GM23248 (cell line): ENCODE measurements at regions not wholly inside any gene's neighbourhood (a gene's known extent, or its start where the extent isn't known, plus 50 kb on each side); places are given as distances from the start of the nearest gene placed in this dataset.

Source experiments
- DNase-seq: peaks from one replicate; pipeline ENCODE4 v3.0.0-alpha.2; 2015
- H2AFZ ChIP-seq: fragments of 200-600 bp; sonication (generic); 2 replicates; pipeline ENCODE4 v1.6.1; 2016; ENCODE audit warnings: antibody characterized with exemption
- H3F3A ChIP-seq: fragments of 200-600 bp; sonication (generic); 2 replicates; pipeline ENCODE4 v1.6.1; 2016; ENCODE audit warnings: mild to moderate bottlenecking, antibody characterized with exemption, mixed run types; ENCODE audit not compliant: insufficient read depth
- H3K27ac ChIP-seq: fragments of 200-600 bp; sonication (generic); 2 replicates; pipeline ENCODE4 v1.5.1; 2016; ENCODE audit warnings: mild to moderate bottlenecking
- H3K27me3 ChIP-seq: fragments of 200-600 bp; sonication (generic); replicated peaks from 2 replicates; pipeline ENCODE4 v1.6.1; 2016; ENCODE audit warnings: mild to moderate bottlenecking; ENCODE audit not compliant: insufficient read depth
- H3K36me3 ChIP-seq: fragments of 200-600 bp; sonication (generic); 2 replicates; pipeline ENCODE4 v1.6.1; 2016; ENCODE audit warnings: low read depth, mild to moderate bottlenecking
- H3K4me1 ChIP-seq: fragments of 200-600 bp; sonication (generic); 2 replicates; pipeline ENCODE4 v1.6.1; 2016; ENCODE audit warnings: mild to moderate bottlenecking; ENCODE audit not compliant: insufficient read depth
- H3K4me2 ChIP-seq: fragments of 200-600 bp; sonication (generic); one replicate; pipeline ENCODE4 v1.6.1; 2016; ENCODE audit warnings: mild to moderate bottlenecking; ENCODE audit not compliant: unreplicated experiment
- H3K4me3 ChIP-seq: fragments of 200-600 bp; sonication (generic); 2 replicates; pipeline ENCODE4 v1.5.1; 2016; ENCODE audit warnings: mild to moderate bottlenecking
- H3K79me2 ChIP-seq: fragments of 200-600 bp; sonication (generic); 2 replicates; pipeline ENCODE4 v1.6.1; 2016; ENCODE audit warnings: mild to moderate bottlenecking; ENCODE audit not compliant: insufficient read depth
- H3K9ac ChIP-seq: fragments of 200-600 bp; sonication (generic); 2 replicates; pipeline ENCODE4 v1.6.1; 2016; ENCODE audit warnings: mild to moderate bottlenecking
- H3K9me2 ChIP-seq: fragments of 200-600 bp; sonication (generic); 2 replicates; pipeline ENCODE4 v1.6.1; 2016; ENCODE audit warnings: mixed run types, mild to moderate bottlenecking, moderate library complexity; ENCODE audit not compliant: insufficient read depth
- H3K9me3 ChIP-seq: fragments of 200-600 bp; sonication (generic); one replicate; pipeline ENCODE4 v1.6.1; 2017; ENCODE audit warnings: low read depth
- H4K20me1 ChIP-seq: fragments of 200-600 bp; sonication (generic); 2 replicates; pipeline ENCODE4 v1.6.0; 2016; ENCODE audit not compliant: insufficient read depth
- EZH2 ChIP-seq: fragments of 200-600 bp; sonication (generic); IDR thresholded peaks from 2 replicates; pipeline ENCODE4 v1.6.1; 2018; ENCODE audit warnings: antibody characterized with exemption, mild to moderate bottlenecking; ENCODE audit not compliant: insufficient read depth, poor library complexity, severe bottlenecking
- EZH2phosphoT487 ChIP-seq: fragments of 200-600 bp; sonication (generic); IDR thresholded peaks from 2 replicates; pipeline ENCODE4 v1.6.1; 2018; ENCODE audit warnings: antibody characterized with exemption, moderate library complexity, mild to moderate bottlenecking, low read depth; ENCODE audit not compliant: insufficient read depth
- WGBS, 2 experiments: methylation state at CpG; one replicate each; pipeline ENCODE4 v1.1.6; 2015 to 2017; ENCODE audit warnings: low lambda C conversion rate in 2 of 2, low coverage in 1 of 2; ENCODE audit errors: missing lambda C conversion rate in 2 of 2; 5-methylcytosine and 5-hydroxymethylcytosine counted together
- in situ Hi-C: fragments of 300-500 bp; cut with MboI; formaldehyde crosslinking; loops from 2 replicates; pipeline ENCODE4 v1.15.0; 2020

DNA sequence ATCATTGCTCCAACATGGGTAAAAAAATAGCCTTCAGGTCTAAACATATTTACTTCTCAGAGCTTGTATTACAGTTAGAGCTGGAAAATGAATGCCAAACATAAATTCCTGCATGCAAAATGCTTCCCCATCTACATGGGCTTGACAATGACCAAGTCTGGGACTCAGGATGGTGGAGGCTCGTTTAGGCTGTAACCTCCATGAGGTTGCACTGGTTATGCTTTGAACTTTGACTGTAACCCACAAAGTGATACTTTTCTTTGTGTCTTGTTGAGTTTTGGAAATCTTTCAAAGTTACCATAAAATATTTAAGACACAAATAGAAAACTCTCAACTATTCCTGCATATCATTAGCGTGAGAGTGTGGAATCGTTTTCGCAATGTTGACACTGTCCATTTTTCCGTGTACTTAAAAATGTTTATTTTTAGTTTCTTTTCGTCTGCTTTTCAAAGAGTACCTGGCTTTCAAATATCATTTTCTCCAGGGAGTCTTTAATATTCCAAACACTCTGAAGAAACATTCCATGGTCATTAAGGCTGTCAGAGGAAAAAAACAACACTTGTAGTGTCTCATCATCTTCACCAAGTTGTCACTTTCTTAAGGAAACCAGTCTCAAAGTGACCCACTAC lies 487.8 kb downstream of the ENC1 start:
- no peak overlapping the region for H3K4me3 ChIP-seq
- TF ChIP-seq EZH2phosphoT487 (no peak), EZH2 (no peak)
- in situ Hi-C loops = no loop called here

DNA sequence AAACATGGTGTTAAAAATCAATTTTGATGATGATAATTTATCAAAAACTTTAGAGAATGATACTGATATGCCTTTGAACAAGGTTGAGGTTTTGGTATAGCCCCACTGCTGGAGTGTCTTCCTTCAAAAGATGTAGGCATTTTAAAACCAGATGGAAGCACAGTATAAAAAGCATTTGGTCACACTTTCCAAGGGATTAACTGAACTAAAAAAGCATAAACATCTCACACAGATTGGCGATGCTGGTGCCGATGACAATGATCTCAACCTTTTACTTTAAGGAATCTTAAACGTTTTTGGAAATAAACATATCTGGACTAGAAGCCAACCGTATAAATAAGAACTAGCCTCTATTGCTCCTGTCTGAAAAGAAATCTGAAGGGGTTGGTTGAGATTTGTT lies 488.4 kb downstream of the ENC1 start:
- H3F3A ChIP-seq = peaks cover 22% of the 10 kb centered on the region
- no peaks in the 10 kb centered on the region for H3K9me3 ChIP-seq
- no peak for DNase-seq
- H3K9ac ChIP-seq = no peak overlapping the region
- 0 out of 2 replicates have a peak, but pooled peaks cover 6% of the 10 kb centered on the region for H3K9me2 ChIP-seq
- H3K27ac ChIP-seq = no peak overlapping the region
- peaks cover 21% of the 10 kb centered on the region for H3K4me1 ChIP-seq
- in situ Hi-C loops = no loop called here
- no peak for TF ChIP-seq EZH2
- TF ChIP-seq EZH2phosphoT487 = no peak
- no peaks in the 10 kb centered on the region for H3K79me2 ChIP-seq
- no peak overlapping the region for H3K4me2 ChIP-seq
- no peaks in the 10 kb centered on the region for H3K27me3 ChIP-seq
- no peaks in the 10 kb centered on the region for H4K20me1 ChIP-seq
- no peak overlapping the region for H3K4me3 ChIP-seq
- no peak overlapping the region for H2AFZ ChIP-seq
- H3K36me3 ChIP-seq = no peaks in the 10 kb centered on the region
- 80 to 82% methylated on average over 4 of the region's 4 CpGs for WGBS, 2 experiments

More for the DNA sequence above, 487.8 kb downstream of the ENC1 start:
- H3K9me3 ChIP-seq = no peaks in the 10 kb centered on the region
- H3K79me2 ChIP-seq = no peaks in the 10 kb centered on the region
- no peak overlapping the region for H3K27ac ChIP-seq
- no peak for DNase-seq
- H3F3A ChIP-seq = peaks cover 22% of the 10 kb centered on the region
- no peaks in the 10 kb centered on the region for H4K20me1 ChIP-seq
- H3K9ac ChIP-seq = no peak overlapping the region
- no peaks in the 10 kb centered on the region for H3K27me3 ChIP-seq
- no peak overlapping the region for H2AFZ ChIP-seq
- H3K4me1 ChIP-seq = peaks cover 21% of the 10 kb centered on the region
- no peaks in the 10 kb centered on the region for H3K36me3 ChIP-seq
- no peak overlapping the region for H3K4me2 ChIP-seq
- 92 to 97% methylated on average over 6 of the region's 6 CpGs for WGBS, 2 experiments
- 0 out of 2 replicates have a peak, but pooled peaks cover 6% of the 10 kb centered on the region for H3K9me2 ChIP-seq

DNA sequence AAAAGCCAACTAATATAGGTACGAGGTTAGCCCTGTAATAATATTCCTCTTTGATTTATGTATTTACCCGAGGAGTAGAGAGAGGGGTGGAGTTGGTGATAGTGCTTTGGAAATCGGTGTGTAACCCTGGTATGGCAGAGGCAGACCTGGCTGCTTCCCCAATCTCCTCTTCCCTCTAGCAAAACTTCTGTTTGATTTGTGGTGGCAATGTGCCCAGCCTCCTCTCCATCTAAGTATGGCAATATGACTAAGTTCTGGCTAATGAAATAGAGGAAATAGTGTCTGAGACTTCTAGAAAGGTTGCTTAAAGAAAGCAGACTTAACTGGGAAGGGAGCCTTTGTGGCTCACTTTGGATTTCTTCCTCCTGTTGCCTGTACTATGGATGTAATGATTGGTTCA lies 491.1 kb downstream of the ENC1 start:
- no peak overlapping the region for H3K4me3 ChIP-seq
- no peak overlapping the region for H3K9ac ChIP-seq
- no peak overlapping the region for H2AFZ ChIP-seq
- peak overlapping the region; percentile 16 for H3K4me2 ChIP-seq
- 0 out of 2 replicates have a peak, but pooled peaks cover 6% of the 10 kb centered on the region for H3K9me2 ChIP-seq
- H3K27ac ChIP-seq = no peak overlapping the region
- peak; percentile 92 for DNase-seq
- H3K79me2 ChIP-seq = no peaks in the 10 kb centered on the region
- H3K9me3 ChIP-seq = no peaks in the 10 kb centered on the region
- no peaks in the 10 kb centered on the region for H3K27me3 ChIP-seq
- WGBS, 2 experiments = 27 to 38% methylated on average over 3 of the region's 3 CpGs
- H3K36me3 ChIP-seq = no peaks in the 10 kb centered on the region
- TF ChIP-seq EZH2phosphoT487 = no peak
- no peak for TF ChIP-seq EZH2
- in situ Hi-C loops = no loop called here
- H3K4me1 ChIP-seq = peaks cover 15% of the 10 kb centered on the region
- H3F3A ChIP-seq = peaks cover 17% of the 10 kb centered on the region
- H4K20me1 ChIP-seq = no peaks in the 10 kb centered on the region

DNA sequence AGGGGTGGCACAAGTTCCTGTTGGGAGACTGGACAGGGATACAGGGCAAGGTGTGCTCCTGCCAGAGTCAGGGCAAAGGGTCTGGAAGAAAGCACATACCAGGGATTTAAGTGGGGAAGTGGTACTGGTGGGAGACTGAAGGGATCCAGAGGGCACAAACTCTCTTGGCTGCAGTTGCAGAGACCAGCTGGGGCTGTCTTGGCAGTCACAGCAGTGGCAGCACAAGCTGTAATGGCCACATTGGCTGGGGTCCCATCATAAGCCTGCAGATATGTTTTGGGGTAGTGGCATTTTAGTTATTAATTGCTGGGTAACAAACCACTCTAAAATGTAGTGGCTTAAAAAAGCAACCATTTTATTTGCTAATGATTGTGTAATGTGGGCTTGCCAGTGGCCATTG lies 492.2 kb downstream of the ENC1 start:
- Histone ChIP-seq H2AFZ (no peak overlapping the region), H3K36me3 (no peaks in the 10 kb centered on the region), H3K79me2 (no peaks in the 10 kb centered on the region), H3K27ac (no peak overlapping the region), H3F3A (peaks cover 17% of the 10 kb centered on the region), H4K20me1 (no peaks in the 10 kb centered on the region), H3K27me3 (no peaks in the 10 kb centered on the region), H3K4me3 (no peak overlapping the region), H3K9ac (no peak overlapping the region), H3K9me2 (0 out of 2 replicates have a peak, but pooled peaks cover 6% of the 10 kb centered on the region), H3K9me3 (no peaks in the 10 kb centered on the region), H3K4me1 (peaks cover 15% of the 10 kb centered on the region), H3K4me2 (no peak overlapping the region)
- TF ChIP-seq EZH2phosphoT487 (no peak), EZH2 (no peak)
- in situ Hi-C loops = no loop called here
- DNase-seq = no peak

DNA sequence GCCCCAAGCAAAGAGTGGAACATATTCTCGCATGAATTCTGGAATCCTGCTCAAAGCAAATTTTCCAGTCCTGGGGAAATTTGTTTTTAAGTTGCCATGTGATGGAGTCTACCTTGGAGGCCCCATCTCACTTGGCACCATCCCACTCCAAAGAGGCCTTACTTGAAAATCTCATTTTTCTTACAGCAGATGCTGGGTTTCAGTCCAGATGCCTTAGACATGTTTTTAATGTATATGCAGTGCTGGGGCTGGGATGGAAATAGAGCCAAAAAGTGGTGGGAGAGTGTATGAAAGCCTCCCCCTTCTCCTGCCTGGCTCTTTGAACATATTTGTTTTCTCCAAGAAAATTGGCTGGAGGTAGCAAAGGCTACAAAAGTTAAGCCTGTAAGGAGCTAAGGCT lies 493.7 kb downstream of the ENC1 start:
- H3F3A ChIP-seq = peaks cover 17% of the 10 kb centered on the region
- in situ Hi-C loops = no loop called here
- DNase-seq = no peak
- H3K4me2 ChIP-seq = no peak overlapping the region
- H3K27me3 ChIP-seq = no peaks in the 10 kb centered on the region
- no peak overlapping the region for H3K27ac ChIP-seq
- H3K4me3 ChIP-seq = no peak overlapping the region
- H3K9me2 ChIP-seq = 0 out of 2 replicates have a peak, but pooled peaks cover 6% of the 10 kb centered on the region
- 91 to 100% methylated on average over 1 of the region's 1 CpG for WGBS, 2 experiments
- H3K79me2 ChIP-seq = no peaks in the 10 kb centered on the region
- no peaks in the 10 kb centered on the region for H4K20me1 ChIP-seq
- peaks cover 15% of the 10 kb centered on the region for H3K4me1 ChIP-seq
- no peaks in the 10 kb centered on the region for H3K9me3 ChIP-seq
- no peaks in the 10 kb centered on the region for H3K36me3 ChIP-seq
- TF ChIP-seq EZH2 = no peak
- no peak for TF ChIP-seq EZH2phosphoT487
- H3K9ac ChIP-seq = no peak overlapping the region
- no peak overlapping the region for H2AFZ ChIP-seq
